ENCODE measurements at regions not wholly inside any gene's neighbourhood (a gene's known extent, or its start where the extent isn't known, plus 50 kb on each side); places are given as distances from the start of the nearest gene placed in this dataset.
"Not testable (repeated sequence)": the region's sequence is repeated elsewhere in the genome, so short reads cannot be mapped to it uniquely, and the experiment has no call there.

- SMC1A ChIA-PET (ENCODE audit: uncharacterized antibody, unreplicated experiment): no interaction called here
- ATAC-seq: no peak
- Histone ChIP-seq H3K4me1 (ENCODE audit: control insufficient read depth, insufficient read depth, low read length) (no peaks in the 10 kb centered on the region), H3K9ac (ENCODE audit: control insufficient read depth, insufficient read depth, low read length) (no peak overlapping the region), H3K36me3 (ENCODE audit: control insufficient read depth in 2 of 2, insufficient read depth in 2 of 2, low read length in 1 of 2) (no peaks in the 10 kb centered on the region), H3K27me3 (replicated peaks in 1 of 2; ENCODE audit: control insufficient read depth in 2 of 2, insufficient read depth in 2 of 2, low read length in 1 of 2) (no peaks in the 10 kb centered on the region), H3K79me2 (ENCODE audit: control insufficient read depth, insufficient read depth, low read length) (no peaks in the 10 kb centered on the region), H3K4me3 (no peak overlapping the region), H3K27ac (ENCODE audit: control insufficient read depth, insufficient read depth) (no peak overlapping the region), H2AFZ (ENCODE audit: control insufficient read depth, low read depth, low read length) (no peak overlapping the region), H3K4me2 (ENCODE audit: control insufficient read depth, insufficient read depth) (no peak overlapping the region), H3K9me3 (replicated peaks; ENCODE audit: control insufficient read depth, insufficient read depth, low read length) (no peaks in the 10 kb centered on the region), H4K20me1 (ENCODE audit: control insufficient read depth, insufficient read depth) (no peaks in the 10 kb centered on the region)
- no peak for DNase-seq (ENCODE audit: low read depth, low spot score)
- TF ChIP-seq MTA3 (IDR thresholded peaks at IDR 0.05; ENCODE audit: borderline replicate concordance, low read length): no peak
- TF ChIP-seq ETV6 (conservative IDR thresholded peaks at IDR 0.05 in 1 of 2, IDR thresholded peaks at IDR 0.05 in 1 of 2; ENCODE audit: borderline replicate concordance in 1 of 2, low read depth in 1 of 2): no peak
- no peak for TF ChIP-seq KLF5 (IDR thresholded peaks at IDR 0.05; ENCODE audit: partially characterized antibody)
- TF ChIP-seq PAX8 (IDR thresholded peaks at IDR 0.05): no peak
- no peak for TF ChIP-seq HDAC6 (IDR thresholded peaks at IDR 0.05; ENCODE audit: unreplicated experiment)
- TF ChIP-seq MXI1 (IDR thresholded peaks at IDR 0.05; ENCODE audit: low read depth, low read length): no peak
- no peak for TF ChIP-seq RFX5 (IDR thresholded peaks at IDR 0.05; ENCODE audit: low read depth, low read length)
- no peak for TF ChIP-seq RAD21 (IDR thresholded peaks at IDR 0.05; ENCODE audit: insufficient read depth, low read depth, low read length)
- no peak for TF ChIP-seq SMC3 (IDR thresholded peaks at IDR 0.05; ENCODE audit: borderline replicate concordance, low read length)
- no peak for TF ChIP-seq CEBPB (IDR thresholded peaks at IDR 0.05; ENCODE audit: borderline replicate concordance in 1 of 2, low read depth in 2 of 2, low read length in 2 of 2)
- no peak for TF ChIP-seq FOXM1 (IDR thresholded peaks at IDR 0.05; ENCODE audit: low read depth, low read length)
- in situ Hi-C loops (cut with MboI) (no loop called here), intact Hi-C loops (cut with micrococcal nuclease; ENCODE audit: unreplicated experiment) (no loop called here)
- no TSS peak for BruUV-seq (replicated peaks)
- no peak for FAIRE-seq
- RAD21 ChIA-PET (ENCODE audit: unreplicated experiment): interaction anchor here (0.7 kb wide), 1 partner anchor 286 kb away, joined by 3 read pairs; no protein-coding TSS in a partner anchor
- CTCF ChIA-PET: interaction anchor here (0.6 kb wide), 1 partner anchor 112 kb away, joined by 3 read pairs; no protein-coding TSS in a partner anchor
- POLR2A ChIA-PET: no interaction called here
- 93% methylated on average over 1 of the region's 1 CpG for WGBS (ENCODE audit: insufficient coverage, insufficient replicate concordance, low lambda C conversion rate, missing lambda C conversion rate)
Measured at GRCh38 chr10:8346861-8347260, 292.4 kb downstream of the GATA3 start.

GRCh38 chr10:8347614-8348013 lies 293.1 kb downstream of the GATA3 start:
- H3K4me2 ChIP-seq (ENCODE audit: control insufficient read depth, insufficient read depth); FAIRE-seq; POLR2A ChIA-PET; H3K4me3 ChIP-seq; H4K20me1 ChIP-seq (ENCODE audit: control insufficient read depth, insufficient read depth); H2AFZ ChIP-seq (ENCODE audit: control insufficient read depth, low read depth, low read length); intact Hi-C loops (cut with micrococcal nuclease; ENCODE audit: unreplicated experiment); in situ Hi-C loops (cut with MboI); ATAC-seq; DNase-seq (ENCODE audit: low read depth, low spot score); H3K27ac ChIP-seq (ENCODE audit: control insufficient read depth, insufficient read depth); SMC1A ChIA-PET (ENCODE audit: uncharacterized antibody, unreplicated experiment); H3K9ac ChIP-seq (ENCODE audit: control insufficient read depth, insufficient read depth, low read length); CTCF ChIA-PET; H3K79me2 ChIP-seq (ENCODE audit: control insufficient read depth, insufficient read depth, low read length); BruUV-seq (replicated peaks); H3K36me3 ChIP-seq (ENCODE audit: control insufficient read depth in 2 of 2, insufficient read depth in 2 of 2, low read length in 1 of 2); RAD21 ChIA-PET (ENCODE audit: unreplicated experiment); H3K4me1 ChIP-seq (ENCODE audit: control insufficient read depth, insufficient read depth, low read length); H3K27me3 ChIP-seq (replicated peaks in 1 of 2; ENCODE audit: control insufficient read depth in 2 of 2, insufficient read depth in 2 of 2, low read length in 1 of 2); H3K9me3 ChIP-seq (replicated peaks; ENCODE audit: control insufficient read depth, insufficient read depth, low read length): not testable (repeated sequence)
- 63% methylated on average over 4 of the region's 4 CpGs for WGBS (ENCODE audit: insufficient coverage, insufficient replicate concordance, low lambda C conversion rate, missing lambda C conversion rate)
